Common myeloid progenitor, CD34-positive (primary cell): ENCODE measurements at regions not wholly inside any gene's neighbourhood (a gene's known extent, or its start where the extent isn't known, plus 50 kb on each side); places are given as distances from the start of the nearest gene placed in this dataset.

Experiments used
- CTCF ChIA-PET: fragments of 350-600 bp; sonication (Branson Sonifier 250); formaldehyde crosslinking; loops from one replicate; lab custom pipeline; 2021; ENCODE audit warnings: antibody characterized with exemption; lab: Charles Lee
- POLR2A ChIA-PET: fragments of 350-600 bp; sonication (Branson Sonifier 250); formaldehyde crosslinking; loops from one replicate; lab custom pipeline; 2021; ENCODE audit warnings: antibody characterized with exemption; lab: Charles Lee
- DNase-seq, 3 donors: peaks; one replicate each; pipeline versions ENCODE4 v3.0.0 to v3.0.0-alpha.2; 2013
- H3K27ac ChIP-seq, 2 experiments: 1 replicate in 1 of 2; 2 replicates in 1 of 2; pipeline ENCODE4 v1.7.0; 2013; ENCODE audit warnings: inconsistent platforms in 2 of 2, low read length in 2 of 2, mild to moderate bottlenecking in 2 of 2, low read depth in 1 of 2, moderate library complexity in 1 of 2; ENCODE audit not compliant: severe bottlenecking in 2 of 2, insufficient read depth in 1 of 2, poor library complexity in 1 of 2
- H3K27me3 ChIP-seq, 5 experiments: replicated peaks in 2 of 5; 1 replicate in 3 of 5; 2 replicates in 2 of 5; pipeline versions ENCODE4 v1.6.1 to v1.7.0; 2013; ENCODE audit warnings: low read length in 4 of 5, mild to moderate bottlenecking in 2 of 5, moderate library complexity in 2 of 5, inconsistent platforms in 1 of 5; ENCODE audit not compliant: insufficient read depth in 5 of 5, control insufficient read depth in 4 of 5
- H3K36me3 ChIP-seq, 4 experiments: 1 replicate in 2 of 4; 2 replicates in 2 of 4; pipeline versions ENCODE4 v1.6.1 to v1.7.0; 2013; ENCODE audit warnings: low read length in 3 of 4, control low read depth in 1 of 4, mild to moderate bottlenecking in 1 of 4; ENCODE audit not compliant: control insufficient read depth in 4 of 4, insufficient read depth in 4 of 4
- H3K4me1 ChIP-seq, 4 experiments: 1 replicate in 3 of 4; 2 replicates in 1 of 4; pipeline versions ENCODE4 v1.6.1 to v1.7.1; 2013; ENCODE audit warnings: low read length in 3 of 4, mild to moderate bottlenecking in 3 of 4, control low read depth in 1 of 4, inconsistent platforms in 1 of 4, moderate library complexity in 1 of 4; ENCODE audit not compliant: control insufficient read depth in 4 of 4, insufficient read depth in 4 of 4; ENCODE audit errors: control extremely low read depth in 1 of 4
- H3K4me3 ChIP-seq, 7 experiments: 1 replicate in 4 of 7; 2 replicates in 3 of 7; pipeline versions ENCODE4 v1.5.1 to v1.7.0; 2013; ENCODE audit warnings: mild to moderate bottlenecking in 7 of 7, low read length in 6 of 7, moderate library complexity in 6 of 7, inconsistent platforms in 2 of 7, low read depth in 2 of 7, control low read depth in 1 of 7; ENCODE audit not compliant: insufficient read depth in 4 of 7, control insufficient read depth in 1 of 7; ENCODE audit errors: extremely low read depth in 1 of 7
- H3K9me3 ChIP-seq, 5 experiments: 1 replicate in 4 of 5; 2 replicates in 1 of 5; pipeline versions ENCODE4 v1.6.1 to v1.7.1; 2013; ENCODE audit warnings: low read length in 4 of 5, mild to moderate bottlenecking in 2 of 5, inconsistent platforms in 1 of 5, low read depth in 1 of 5, moderate library complexity in 1 of 5; ENCODE audit not compliant: control insufficient read depth in 4 of 5, insufficient read depth in 2 of 5; ENCODE audit errors: control extremely low read depth in 1 of 5
- WGBS: methylation state at CpG from one replicate; pipeline ENCODE4 v1.1.5; 2013; ENCODE audit not compliant: insufficient coverage; 5-methylcytosine and 5-hydroxymethylcytosine counted together

GRCh38 chr20:7627734-7628663 lies 312.3 kb downstream of the HAO1 start:
- no peaks in the 10 kb centered on the region for H3K36me3 ChIP-seq
- H3K9me3 ChIP-seq = no peaks in the 10 kb centered on the region
- H3K4me3 ChIP-seq = no peak overlapping the region
- no peaks in the 10 kb centered on the region for H3K27me3 ChIP-seq
- H3K27ac ChIP-seq = no peak overlapping the region
- no peak for DNase-seq
- ChIA-PET CTCF (no interaction called here), POLR2A (no interaction called here)
- 93% methylated on average over 3 of the region's 5 CpGs for WGBS
- H3K4me1 ChIP-seq = no peaks in the 10 kb centered on the region

GRCh38 chr20:7629880-7630279 lies 310.4 kb downstream of the HAO1 start:
- POLR2A ChIA-PET = interaction anchor here (0.7 kb wide), 1 partner anchor 1565 kb away, joined by 3 read pairs; no protein-coding TSS in a partner anchor
- DNase-seq = no peak
- CTCF ChIA-PET = no interaction called here
- Histone ChIP-seq H3K27ac (no peak overlapping the region), H3K27me3 (no peaks in the 10 kb centered on the region), H3K4me1 (no peaks in the 10 kb centered on the region), H3K36me3 (no peaks in the 10 kb centered on the region), H3K9me3 (no peaks in the 10 kb centered on the region), H3K4me3 (no peak overlapping the region)
- no CpG with 5 or more reads among the region's 1 CpG for WGBS

GRCh38 chr20:7637184-7637583 lies 303.1 kb downstream of the HAO1 start:
- Histone ChIP-seq H3K4me3 (no peak overlapping the region), H3K36me3 (no peaks in the 10 kb centered on the region), H3K9me3 (no peaks in the 10 kb centered on the region), H3K4me1 (no peaks in the 10 kb centered on the region), H3K27ac (no peak overlapping the region), H3K27me3 (no peaks in the 10 kb centered on the region)
- ChIA-PET CTCF (no interaction called here), POLR2A (no interaction called here)
- DNase-seq = no peak

- DNase-seq = no peak
- no peaks in the 10 kb centered on the region for H3K27me3 ChIP-seq
- H3K27ac ChIP-seq = no peak overlapping the region
- peaks cover 0 to 10% (median 4%) of the 10 kb centered on the region in 5 experiments for H3K9me3 ChIP-seq
- POLR2A ChIA-PET = interaction anchor here (0.6 kb wide), 1 partner anchor 370 kb away, joined by 3 read pairs; the partner anchor contains the start of gene TMX4
- WGBS = 69% methylated on average over 5 of the region's 6 CpGs
- H3K36me3 ChIP-seq = no peaks in the 10 kb centered on the region
- CTCF ChIA-PET = no interaction called here
- H3K4me1 ChIP-seq = no peaks in the 10 kb centered on the region
- H3K4me3 ChIP-seq = no peak overlapping the region
Measured at GRCh38 chr20:7650086-7650879, 290.0 kb downstream of the HAO1 start.

DNA sequence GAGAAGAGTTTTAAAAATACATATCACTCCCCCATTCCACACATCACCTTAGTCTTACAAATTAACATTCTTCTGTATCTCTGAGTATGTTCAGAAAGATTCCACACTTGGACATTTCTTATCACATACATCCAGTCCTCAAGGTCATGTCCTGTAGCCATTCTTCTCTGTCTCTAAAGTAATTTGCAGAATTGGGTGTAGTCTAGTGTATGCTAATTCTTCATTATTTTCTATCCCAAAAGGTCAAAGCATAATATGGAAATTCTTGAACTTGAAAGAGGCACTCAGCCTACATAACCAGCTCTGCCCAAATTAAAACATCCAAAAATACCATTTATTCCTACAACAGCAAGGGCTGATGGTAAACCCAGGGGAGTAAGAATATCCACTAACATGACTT lies 286.0 kb downstream of the HAO1 start:
- Histone ChIP-seq H3K27me3 (no peaks in the 10 kb centered on the region), H3K36me3 (no peaks in the 10 kb centered on the region), H3K4me1 (no peaks in the 10 kb centered on the region), H3K4me3 (no peak overlapping the region), H3K9me3 (no peaks in the 10 kb centered on the region), H3K27ac (no peak overlapping the region)
- POLR2A ChIA-PET = no interaction called here
- CTCF ChIA-PET = no interaction called here
- DNase-seq = no peak

- H3K27me3 ChIP-seq = peaks cover 0 to 1% (median 0%) of the 10 kb centered on the region in 5 experiments
- no peak overlapping the region for H3K4me3 ChIP-seq
- H3K4me1 ChIP-seq = no peaks in the 10 kb centered on the region
- H3K9me3 ChIP-seq = no peaks in the 10 kb centered on the region
- H3K36me3 ChIP-seq = no peaks in the 10 kb centered on the region
- no peak overlapping the region for H3K27ac ChIP-seq
- ChIA-PET CTCF (no interaction called here), POLR2A (interaction anchor here (0.6 kb wide), 1 partner anchor 639 kb away, joined by 3 read pairs; no protein-coding TSS in a partner anchor)
- WGBS = 90% methylated on average over 2 of the region's 4 CpGs
- DNase-seq = no peak
Measured at GRCh38 chr20:7656687-7657467, 283.4 kb downstream of the HAO1 start.
